T-helper 2 cell treated with Interferon-gamma antibody and Interleukin-4, amounts not matched to agents 100 ng/mL and 5 ng/mL, for 36 hours (primary cell): ENCODE measurements at regions not wholly inside any gene's neighbourhood (a gene's known extent, or its start where the extent isn't known, plus 50 kb on each side); places are given as distances from the start of the nearest gene placed in this dataset.

Experiments used
- intact Hi-C: fragments of 100-400 bp; cut with micrococcal nuclease; formaldehyde crosslinking; loops from one replicate; pipeline ENCODE4 v1.15.1; 2023

DNA sequence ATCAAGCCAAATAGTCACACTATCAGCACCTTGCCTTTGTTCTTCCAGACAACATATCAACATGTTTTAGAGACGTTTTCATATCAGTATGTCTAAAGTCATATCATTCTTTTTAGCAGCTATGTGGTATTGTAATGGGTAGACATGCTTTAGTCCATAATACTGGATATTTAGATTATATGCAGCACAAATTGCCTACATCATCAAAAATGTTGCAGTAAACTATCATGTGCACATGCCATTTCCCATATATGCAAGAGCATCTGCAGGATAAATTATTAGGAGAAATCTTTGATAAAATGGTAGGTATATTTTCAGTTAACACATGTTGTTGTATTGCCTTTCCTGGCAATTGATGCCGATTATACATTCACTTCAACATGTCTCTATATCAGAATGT, 636.5 kb downstream of the XIRP2 start:
- intact Hi-C loops = no loop called here

DNA sequence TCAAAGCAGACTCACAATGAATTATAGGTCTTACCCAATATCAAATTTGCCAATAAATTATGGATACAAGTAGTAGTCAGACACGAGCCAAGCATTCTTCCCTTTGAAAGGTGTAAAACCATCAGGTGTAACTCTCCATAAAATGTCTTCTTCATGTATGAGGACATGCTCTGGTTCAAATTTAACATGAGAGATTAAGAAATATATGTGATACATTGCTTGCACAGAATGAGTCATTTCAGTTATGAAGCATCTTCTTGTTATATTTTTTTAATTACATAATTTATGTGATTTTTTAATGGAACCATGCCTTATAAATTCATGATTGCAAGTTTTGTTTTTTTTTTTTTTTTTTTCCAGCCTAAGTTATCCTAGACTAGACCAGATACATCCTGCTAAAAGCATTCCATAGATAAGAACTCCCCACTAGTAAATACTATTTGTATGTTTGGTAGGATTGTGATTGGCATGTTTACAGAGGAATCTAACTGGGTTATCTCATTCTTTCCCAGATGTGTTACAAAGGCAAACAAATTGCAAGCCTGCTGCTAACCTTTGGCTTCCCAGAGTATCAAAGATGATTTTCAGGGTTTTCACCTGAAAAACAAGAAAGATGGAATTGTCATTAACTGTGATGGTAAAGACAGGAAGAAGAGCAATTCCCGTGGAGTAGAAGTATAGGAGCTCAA, 621.9 kb downstream of the XIRP2 start:
- intact Hi-C loops = no loop called here

DNA sequence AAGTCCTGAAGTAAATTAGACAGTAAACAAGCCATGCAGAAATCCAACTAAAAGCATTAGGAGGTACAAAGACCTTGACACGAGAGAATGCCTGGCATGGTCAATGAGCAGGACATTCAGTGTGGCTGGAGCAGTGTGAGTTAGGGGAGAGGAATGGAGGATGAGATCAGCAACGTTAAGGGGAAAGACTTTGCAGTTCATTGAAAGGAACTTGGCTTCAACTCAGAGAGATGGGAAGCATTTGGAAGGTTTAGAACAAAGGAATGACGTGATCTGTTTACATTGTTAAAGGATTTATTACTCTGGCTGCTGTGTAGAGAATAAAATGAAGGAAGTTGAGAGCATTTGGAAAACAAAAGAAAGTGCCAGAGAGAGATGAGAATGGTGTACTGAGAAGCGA, 621.3 kb downstream of the XIRP2 start:
- intact Hi-C loops = loop anchor here (1.0 kb wide), 1 partner anchor 47 kb away; no protein-coding TSS in a partner anchor

DNA sequence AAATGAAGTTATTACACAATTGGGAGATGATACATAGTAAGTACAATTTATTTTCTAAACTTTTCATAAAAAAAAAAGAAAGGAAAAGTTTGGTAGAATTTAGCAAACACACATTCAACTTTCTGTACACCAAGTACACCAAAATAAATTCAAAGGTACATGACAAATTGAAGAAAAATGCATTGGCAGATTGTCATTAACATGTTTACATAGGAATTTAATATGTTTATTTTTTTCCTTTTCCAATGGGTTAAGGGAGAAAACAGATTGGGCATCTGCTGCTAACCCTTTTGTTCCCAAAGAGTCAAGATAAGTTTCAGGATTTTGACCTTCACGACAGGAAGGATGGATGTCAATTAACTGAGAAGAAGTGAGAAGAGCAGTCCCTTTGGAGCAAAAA, 620.4 kb downstream of the XIRP2 start:
- intact Hi-C loops = loop anchor here (1.0 kb wide), 1 partner anchor 46 kb away; no protein-coding TSS in a partner anchor

DNA sequence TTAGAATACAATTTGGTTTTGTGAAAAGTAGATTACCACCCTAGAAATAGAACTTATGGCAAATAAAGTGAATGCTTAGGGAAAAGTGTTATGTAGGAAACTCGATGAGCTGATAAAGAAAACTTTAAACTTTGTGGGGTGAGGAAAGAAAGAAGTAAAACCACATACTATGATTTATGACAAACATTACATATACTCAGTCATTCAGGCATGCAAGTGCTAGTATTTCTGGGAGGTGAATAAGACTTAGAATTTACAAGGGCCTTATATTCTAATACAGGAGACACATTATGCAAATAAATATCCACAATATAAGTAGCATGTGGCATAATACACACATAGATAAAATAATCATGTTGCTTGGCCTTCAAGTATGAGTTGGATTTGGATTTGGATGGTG, 618.1 kb downstream of the XIRP2 start:
- intact Hi-C loops = no loop called here

DNA sequence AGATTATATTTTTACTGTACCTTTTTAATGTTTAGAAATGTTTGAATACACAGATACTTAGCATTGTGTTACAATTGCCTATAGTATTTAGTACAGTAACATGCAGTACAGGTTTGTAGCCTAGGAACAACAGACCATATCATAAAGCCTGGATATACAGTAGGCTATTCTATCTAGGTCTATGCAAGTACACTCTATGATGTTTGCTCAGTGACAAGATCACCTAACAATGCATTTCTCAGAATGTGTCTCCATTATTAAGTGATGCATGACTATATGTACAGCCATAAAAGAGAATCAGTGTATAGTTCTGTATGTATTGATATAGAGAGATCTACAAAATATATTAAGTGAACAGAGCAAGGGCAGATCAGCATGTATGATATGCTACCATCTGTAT, 616.4 kb downstream of the XIRP2 start:
- intact Hi-C loops = no loop called here

DNA sequence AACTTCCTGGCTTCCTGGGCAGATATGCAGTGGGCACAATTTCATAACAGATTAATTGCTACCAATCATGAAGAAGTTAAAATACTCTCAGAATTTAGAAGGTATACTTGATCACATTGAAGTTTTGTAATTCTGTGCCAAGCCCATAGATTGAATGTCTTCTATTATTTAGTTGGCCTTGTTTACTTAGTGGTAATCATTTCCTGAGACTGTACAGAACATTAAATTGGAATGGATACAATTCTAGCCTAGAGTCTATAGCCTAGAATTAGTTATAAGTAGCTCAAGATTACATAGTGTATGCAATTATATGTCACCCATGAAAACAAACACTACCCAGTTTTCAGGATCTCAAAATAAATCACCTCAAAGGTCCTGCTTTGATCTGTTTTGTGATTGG, 615.8 kb downstream of the XIRP2 start:
- intact Hi-C loops = no loop called here

DNA sequence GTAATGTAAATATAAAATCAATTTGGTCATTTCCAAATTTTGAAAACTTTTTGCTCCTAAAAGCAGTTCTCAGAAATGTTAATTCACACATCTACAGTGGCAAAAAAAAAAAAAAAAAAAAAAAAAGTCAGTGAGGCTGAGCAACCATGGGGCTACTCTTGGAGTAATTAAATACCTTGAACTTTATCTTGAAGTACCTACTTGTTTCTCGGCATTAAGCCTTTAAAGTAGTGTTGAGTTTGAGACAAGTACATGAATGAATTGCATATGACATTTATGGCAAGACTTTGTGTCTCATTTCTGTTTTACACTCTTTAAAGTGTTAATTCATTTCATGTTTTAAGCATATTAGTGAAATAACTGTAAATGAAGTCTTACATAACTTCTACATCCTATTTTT, 613.3 kb downstream of the XIRP2 start:
- intact Hi-C loops = no loop called here

DNA sequence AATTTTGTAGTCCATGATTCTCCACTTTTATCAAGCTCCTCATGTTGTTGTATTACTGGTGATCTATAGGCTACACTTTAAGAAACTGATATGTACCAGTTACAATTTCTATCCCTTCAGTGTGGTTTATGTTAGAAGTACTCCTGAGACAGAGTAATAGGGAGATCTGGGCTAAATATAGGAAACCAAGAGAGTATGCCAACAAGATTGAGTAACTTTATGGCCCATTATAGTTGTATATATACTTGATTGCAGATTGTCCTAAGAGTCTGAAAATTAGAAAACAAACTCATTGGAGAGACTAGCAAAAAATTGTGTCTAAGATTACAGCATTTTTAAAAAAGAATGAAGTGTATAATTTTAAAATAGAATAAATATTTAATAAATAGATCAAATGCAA, 605.6 kb downstream of the XIRP2 start:
- intact Hi-C loops = no loop called here

DNA sequence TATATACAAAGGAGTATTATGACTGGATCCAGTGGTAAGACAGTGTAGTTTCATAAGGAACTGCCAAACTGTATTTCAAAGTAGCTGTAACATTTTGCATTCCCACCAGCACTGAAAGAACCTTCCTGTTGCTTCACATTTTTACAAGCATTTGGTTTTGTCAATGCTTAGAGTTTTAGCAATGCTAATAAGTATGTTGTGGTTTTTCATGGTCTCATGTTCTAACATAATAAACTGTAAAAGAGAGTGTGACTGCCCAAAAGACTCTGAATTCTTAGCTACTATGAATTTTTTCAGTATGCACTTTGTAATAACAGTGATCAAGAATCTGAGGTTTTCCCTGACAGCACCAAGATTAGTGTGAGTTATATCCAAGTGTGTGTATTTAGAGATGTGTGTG, 604.2 kb downstream of the XIRP2 start:
- intact Hi-C loops = no loop called here

DNA sequence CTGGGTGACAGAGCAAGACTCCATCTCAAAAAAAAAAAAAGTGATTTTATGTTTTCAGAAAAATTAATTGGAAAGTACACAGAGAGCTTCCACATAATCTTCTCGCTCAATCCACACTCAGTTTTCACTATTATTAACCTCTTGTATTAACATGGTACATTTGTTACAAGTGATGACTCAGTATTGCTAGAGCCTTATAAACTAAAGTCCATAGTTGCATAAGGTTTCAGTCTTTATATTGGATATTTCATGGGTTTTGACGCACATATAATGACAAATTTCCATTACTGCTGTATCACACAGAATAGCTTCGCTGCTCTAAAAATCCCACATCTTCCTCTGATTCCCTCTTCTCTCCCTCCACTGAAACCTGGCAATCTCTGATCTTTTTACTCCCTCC, 603.5 kb downstream of the XIRP2 start:
- intact Hi-C loops = no loop called here

DNA sequence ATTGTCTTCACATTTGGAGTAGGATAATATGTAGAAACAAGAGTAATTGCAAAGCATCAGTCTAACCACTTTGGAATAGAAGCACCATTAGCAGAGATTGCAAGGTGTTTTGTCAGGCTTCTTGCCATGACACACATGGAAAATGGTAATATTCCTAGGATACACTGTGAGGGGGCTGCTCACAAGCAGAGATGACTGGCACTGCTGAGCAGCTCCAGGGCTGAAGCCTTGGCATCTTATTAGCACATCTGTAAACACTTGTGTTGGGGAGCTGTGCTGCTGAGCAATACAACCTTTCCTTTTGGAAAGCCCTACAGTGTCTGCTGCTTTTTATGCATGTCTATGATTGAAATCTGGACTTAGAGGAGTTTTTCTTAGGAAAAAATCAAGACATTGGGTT, 602.2 kb downstream of the XIRP2 start:
- intact Hi-C loops = no loop called here

DNA sequence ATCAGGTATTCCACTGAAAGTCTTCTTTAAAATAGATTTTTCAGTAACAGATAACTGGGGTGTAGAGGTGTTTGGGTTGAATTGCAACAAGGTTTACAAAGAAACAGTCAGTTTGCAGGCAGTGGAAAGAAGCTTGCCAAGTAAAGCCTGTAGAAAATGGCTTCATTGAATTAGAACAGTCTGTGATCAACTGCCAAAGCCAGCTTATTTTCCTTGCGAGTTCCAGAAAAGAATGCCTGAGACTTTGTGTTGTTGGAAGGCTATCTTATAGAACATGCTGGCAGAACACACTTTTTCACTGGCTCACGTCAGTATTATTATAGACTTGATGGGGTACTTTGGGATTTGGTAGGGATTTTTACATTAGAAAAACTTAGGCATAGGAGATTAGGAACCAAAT, 601.0 kb downstream of the XIRP2 start:
- intact Hi-C loops = no loop called here

DNA sequence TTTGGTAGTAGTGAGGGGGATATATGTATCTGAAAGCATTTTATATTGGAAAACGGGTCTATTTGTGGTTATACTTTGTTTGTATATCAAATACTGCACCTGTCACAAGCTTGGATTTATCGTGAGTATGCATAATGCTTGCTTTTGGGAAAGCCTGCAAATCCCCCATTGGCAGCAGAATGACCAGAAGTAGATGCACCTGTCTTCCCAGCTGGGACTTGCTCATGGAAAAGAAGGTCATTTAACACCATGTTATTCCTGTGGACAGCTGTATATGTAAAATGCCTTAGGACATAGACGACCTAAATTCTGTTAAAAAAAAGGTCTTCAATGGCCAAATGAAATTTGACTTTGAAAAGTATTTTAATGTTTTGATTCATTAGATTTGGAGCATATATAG, 599.4 kb downstream of the XIRP2 start:
- intact Hi-C loops = no loop called here

DNA sequence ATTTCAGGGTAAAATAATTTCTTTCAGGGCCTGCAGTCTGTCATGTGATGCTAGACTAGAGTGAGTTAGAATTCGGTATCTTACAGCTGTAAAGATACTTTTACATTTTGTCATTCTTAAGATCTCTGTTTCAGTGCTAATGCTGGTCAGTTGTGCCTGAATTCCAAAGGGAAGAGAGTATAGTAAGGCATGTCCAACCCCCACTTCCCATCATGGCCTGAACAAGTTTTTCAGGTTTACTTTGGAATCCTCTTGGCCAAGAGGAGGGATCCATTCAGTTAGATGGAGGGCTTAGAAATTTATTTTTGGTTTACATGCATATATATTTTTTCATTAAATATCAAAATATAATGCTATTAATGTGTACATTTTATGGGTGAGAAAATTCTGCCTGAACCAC, 596.6 kb downstream of the XIRP2 start:
- intact Hi-C loops = no loop called here

DNA sequence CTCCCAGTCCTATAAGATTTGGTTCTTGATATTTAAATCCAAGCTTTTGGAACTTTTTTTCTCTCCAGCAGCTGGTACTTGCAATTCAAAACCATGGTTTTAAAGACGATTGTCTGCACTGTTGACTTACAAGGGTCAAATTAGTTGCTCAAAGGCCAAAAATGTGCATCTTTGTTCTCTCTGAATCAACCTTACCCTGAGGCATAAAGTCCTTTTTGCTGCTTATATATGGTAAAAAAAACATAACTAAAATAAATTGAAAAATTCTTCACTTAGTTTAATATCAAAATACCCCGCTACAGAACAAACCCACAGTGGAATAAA, 592.7 kb downstream of the XIRP2 start:
- intact Hi-C loops = no loop called here

DNA sequence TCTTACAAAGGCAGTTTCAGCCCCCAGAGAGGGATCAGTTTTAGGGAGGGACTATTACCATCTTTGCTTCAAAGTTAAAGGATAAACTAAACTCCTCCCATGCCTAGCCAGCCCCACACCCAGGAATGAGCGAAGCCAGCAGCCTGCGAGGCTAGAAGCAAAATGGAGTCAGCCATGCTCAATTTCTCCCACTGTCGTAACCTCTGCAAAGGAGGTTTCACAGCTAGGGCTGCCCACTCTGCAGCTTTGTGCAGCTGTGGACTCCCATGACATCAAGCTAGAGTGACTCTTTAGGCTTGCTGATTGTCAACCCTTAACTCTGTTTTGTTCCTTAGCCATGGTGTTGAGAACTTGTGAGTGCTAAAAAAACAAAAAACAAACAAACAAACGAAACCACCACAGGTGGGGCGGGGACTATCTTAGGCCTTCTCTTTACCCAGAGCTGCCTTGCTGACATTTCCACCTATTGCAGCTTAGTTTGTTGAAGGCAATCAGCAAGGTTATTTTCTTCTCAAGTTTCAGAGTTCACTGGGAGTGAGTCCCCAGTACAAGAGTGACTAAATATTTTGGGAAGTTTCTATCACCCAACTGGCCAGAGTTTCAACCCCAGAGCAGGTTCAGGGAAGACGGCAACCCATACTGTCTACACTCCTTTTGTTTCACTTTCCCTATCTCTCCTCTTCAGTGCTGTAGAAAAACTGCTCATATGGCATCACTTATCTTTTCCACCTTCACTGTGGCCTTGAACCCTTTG, 592.1 kb downstream of the XIRP2 start:
- intact Hi-C loops = no loop called here

DNA sequence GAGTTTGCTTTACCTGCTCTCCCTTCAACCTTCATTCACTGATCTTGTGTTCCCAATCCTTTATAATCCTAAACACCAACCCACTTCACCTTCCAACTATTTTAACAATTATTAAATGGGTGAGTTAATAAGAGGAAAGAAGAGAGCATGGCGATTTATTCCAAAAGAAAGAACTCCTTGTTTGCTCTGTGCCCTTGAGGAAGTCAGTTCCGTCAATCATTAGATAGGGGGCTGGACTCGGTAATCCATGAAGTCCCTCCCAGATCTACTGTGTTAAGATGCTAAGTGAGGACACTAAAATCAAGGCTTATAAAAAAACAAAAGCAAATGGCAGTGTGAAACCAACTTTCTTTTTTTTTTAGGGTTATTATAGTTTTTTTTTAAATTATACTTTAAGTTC, 589.9 kb downstream of the XIRP2 start:
- intact Hi-C loops = no loop called here

DNA sequence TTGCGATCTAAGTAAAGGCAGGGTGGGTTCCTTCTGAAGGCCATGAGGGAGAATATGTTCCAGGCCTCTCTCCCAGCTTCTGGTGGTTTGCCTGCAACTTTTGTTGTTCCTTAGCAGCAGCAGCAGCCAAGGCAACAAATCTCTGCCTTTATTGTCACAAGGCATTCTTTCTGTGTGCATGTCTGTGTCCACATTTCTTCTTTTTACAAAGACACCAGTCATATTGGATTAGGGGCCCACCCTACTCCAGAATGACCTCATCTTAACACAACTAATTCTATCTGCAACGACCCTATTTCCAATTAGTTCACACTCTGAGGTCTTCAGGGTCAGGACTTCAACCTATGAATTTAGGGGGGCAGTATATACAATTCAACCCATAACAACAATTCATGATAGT, 587.5 kb downstream of the XIRP2 start:
- intact Hi-C loops = no loop called here

DNA sequence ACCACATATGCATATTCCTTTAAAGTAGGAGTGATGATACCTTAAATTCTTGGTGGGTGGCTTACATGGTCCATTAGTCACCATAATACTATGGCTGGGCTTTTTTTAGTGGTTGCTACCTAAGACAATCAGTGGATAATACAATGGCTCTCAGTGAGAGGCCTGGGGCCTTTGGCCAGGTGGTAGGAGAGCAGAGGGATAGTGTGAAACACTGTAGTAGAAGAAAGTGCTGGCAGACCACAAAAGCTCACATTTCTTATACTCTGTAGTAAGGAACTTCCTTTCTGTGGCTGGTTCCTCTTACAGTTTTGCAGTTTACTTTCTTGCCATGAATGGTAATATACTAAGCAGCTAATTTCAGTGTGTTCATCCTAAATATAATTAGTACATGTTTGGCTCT, 583.5 kb downstream of the XIRP2 start:
- intact Hi-C loops = no loop called here

DNA sequence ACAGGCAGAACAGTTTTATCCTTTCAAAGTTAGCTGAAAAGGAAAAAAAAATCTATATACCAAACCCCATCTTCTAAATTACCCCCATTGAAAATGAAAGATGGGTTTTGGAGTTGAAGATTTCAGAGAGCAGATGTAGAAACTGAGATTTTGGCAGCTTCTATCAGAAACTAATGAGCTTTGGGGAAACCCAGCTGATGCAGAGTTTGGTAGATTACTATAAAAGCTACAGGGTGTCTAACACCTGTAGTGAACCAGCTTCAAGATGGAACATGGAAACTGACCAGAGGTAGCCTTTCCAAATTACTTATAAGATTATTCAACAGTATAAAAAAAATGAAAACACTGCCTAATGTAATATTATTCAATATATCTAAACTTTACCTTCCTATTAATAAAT, 583.1 kb downstream of the XIRP2 start:
- intact Hi-C loops = no loop called here

DNA sequence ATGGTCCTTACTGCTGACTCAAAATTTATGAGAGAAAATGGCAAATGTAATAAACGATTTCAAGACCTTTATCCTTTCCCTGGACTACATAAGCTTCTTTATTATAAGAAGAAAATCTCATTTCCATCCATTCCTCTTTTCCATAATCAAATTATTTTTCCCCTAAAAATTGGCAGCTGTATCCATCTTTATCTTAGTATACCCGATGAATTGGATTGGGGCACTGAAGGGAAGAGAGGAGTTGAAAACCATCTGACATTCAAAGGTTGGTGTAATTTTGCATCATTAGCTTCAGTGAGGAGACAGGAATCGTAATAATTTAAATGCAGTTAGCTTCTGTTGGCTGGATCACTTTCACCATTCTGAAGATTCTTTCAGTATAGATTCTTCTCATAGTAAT, 574.1 kb downstream of the XIRP2 start:
- intact Hi-C loops = loop anchor here (1.0 kb wide), 1 partner anchor 47 kb away; no protein-coding TSS in a partner anchor

DNA sequence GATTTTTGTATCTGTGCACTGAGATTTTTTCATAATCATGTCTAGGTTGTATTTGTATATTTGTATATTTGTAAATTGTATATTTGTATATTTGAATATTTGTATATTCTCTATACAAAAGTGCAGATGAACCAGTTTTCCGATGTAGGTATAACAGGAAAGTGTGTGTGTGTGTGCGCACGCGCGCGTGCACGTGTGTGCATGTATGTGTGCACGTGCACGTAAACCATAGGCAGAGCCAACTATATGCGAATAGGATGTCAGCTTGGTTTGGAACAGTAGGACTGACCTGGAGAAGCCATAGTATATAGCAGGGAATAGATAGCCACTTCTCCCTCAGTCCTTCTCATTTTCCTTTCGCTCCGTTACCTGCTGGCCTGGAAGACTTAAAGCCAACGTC, 565.8 kb downstream of the XIRP2 start:
- intact Hi-C loops = no loop called here
